ENCODE measurements at regions not wholly inside any gene's neighbourhood (a gene's known extent, or its start where the extent isn't known, plus 50 kb on each side); places are given as distances from the start of the nearest gene placed in this dataset.

GRCh38 chr4:180041576-180041975 lies 2201.6 kb upstream of the TENM3 start:
- H3K4me3 ChIP-seq (ENCODE audit: low read depth, low read length), result no peak overlapping the region
- TF ChIP-seq, protein P1, sequence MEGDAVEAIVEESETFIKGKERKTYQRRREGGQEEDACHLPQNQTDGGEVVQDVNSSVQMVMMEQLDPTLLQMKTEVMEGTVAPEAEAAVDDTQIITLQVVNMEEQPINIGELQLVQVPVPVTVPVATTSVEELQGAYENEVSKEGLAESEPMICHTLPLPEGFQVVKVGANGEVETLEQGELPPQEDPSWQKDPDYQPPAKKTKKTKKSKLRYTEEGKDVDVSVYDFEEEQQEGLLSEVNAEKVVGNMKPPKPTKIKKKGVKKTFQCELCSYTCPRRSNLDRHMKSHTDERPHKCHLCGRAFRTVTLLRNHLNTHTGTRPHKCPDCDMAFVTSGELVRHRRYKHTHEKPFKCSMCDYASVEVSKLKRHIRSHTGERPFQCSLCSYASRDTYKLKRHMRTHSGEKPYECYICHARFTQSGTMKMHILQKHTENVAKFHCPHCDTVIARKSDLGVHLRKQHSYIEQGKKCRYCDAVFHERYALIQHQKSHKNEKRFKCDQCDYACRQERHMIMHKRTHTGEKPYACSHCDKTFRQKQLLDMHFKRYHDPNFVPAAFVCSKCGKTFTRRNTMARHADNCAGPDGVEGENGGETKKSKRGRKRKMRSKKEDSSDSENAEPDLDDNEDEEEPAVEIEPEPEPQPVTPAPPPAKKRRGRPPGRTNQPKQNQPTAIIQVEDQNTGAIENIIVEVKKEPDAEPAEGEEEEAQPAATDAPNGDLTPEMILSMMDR (IDR thresholded peaks at IDR 0.05; ENCODE audit: insufficient read depth, low read depth, low read length), result no peak
- DNase-seq (ENCODE audit: low read depth), result no peak

GRCh38 chr4:180052629-180053028 lies 2190.6 kb upstream of the TENM3 start:
- H3K4me3 ChIP-seq (ENCODE audit: low read depth, low read length), result no peak overlapping the region
- TF ChIP-seq, protein P1 (IDR thresholded peaks at IDR 0.05; ENCODE audit: insufficient read depth, low read depth, low read length), result no peak
- no peak for DNase-seq (ENCODE audit: low read depth)

DNA sequence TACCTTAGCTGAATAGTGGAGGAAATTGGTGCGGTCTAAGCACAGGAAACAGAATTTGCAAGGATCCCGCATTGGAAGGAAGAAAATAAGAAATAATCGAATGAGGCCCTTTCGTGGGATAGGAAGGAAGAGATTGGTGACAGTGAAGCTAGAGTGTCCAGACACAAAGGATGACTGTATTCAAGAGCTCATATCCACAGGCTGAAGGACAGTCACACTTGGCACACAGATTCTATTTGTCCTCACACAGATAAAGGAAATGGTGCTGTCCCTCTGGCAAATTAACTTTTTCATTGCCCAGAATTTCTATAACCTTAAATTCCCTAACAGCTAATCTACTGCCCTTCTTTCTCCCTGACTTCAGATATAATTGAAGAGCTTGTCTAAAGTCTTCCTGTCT lies 2188.9 kb upstream of the TENM3 start:
- no peak for DNase-seq (ENCODE audit: low read depth)
- TF ChIP-seq, protein P1 (IDR thresholded peaks at IDR 0.05; ENCODE audit: insufficient read depth, low read depth, low read length), result no peak
- no peak overlapping the region for H3K4me3 ChIP-seq (ENCODE audit: low read depth, low read length)

- H3K4me3 ChIP-seq (ENCODE audit: low read depth, low read length), result no peak overlapping the region
- DNase-seq (ENCODE audit: low read depth), result no peak
- TF ChIP-seq, protein P1 (IDR thresholded peaks at IDR 0.05; ENCODE audit: insufficient read depth, low read depth, low read length), result no peak
Measured at GRCh38 chr4:180057299-180057721, 2185.9 kb upstream of the TENM3 start.

- TF ChIP-seq, protein P1 (IDR thresholded peaks at IDR 0.05; ENCODE audit: insufficient read depth, low read depth, low read length), result no peak
- DNase-seq (ENCODE audit: low read depth), result no peak
Measured at GRCh38 chr4:180057891-180058671, 2185.1 kb upstream of the TENM3 start.

DNA sequence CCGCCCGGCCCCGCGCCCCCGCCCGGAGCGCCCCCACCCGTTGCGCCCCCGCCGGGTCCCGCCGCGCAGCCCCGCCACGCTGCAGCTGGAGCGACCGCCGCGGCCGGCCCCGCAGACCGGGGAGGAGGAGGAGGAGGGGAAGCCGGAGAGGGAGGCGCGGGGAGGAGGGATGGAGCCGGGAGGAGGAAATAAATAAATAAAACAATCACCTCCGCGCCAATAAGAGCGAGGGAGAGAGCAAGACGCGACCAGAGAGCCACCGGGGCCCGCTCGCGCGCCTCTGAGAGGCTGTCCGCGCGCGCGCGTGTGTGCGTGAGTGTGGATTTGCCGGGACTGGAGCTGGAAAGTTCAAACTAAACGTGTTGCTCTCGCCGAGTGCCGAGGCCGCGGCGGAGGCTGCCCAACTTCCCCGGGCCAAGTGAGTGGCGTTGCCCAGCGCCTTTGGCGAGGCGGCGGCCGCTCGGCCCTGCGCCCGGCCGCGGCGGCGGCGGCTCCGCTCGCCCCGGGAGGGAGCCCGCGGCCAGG lies 2184.4 kb upstream of the TENM3 start:
- peak; percentile 7 for DNase-seq (ENCODE audit: low read depth)
- H3K4me3 ChIP-seq (ENCODE audit: low read depth, low read length), result peak overlapping the region; percentile 43
- TF ChIP-seq, protein P1 (IDR thresholded peaks at IDR 0.05; ENCODE audit: insufficient read depth, low read depth, low read length), result no peak

More at GRCh38 chr4:180057891-180058671, 2185.1 kb upstream of the TENM3 start:
- peak overlapping the region; percentile 34 for H3K4me3 ChIP-seq (ENCODE audit: low read depth, low read length)
